ENCODE measurements at regions not wholly inside any gene's neighbourhood (a gene's known extent, or its start where the extent isn't known, plus 50 kb on each side); places are given as distances from the start of the nearest gene placed in this dataset.

- TF ChIP-seq CTCF (IDR thresholded peaks at IDR 0.05), result peak; percentile 81
- TF ChIP-seq EZH2 (IDR thresholded peaks at IDR 0.05), result no peak
These were observed 485.4 kb upstream of the MANEA start for GRCh38 chr6:95091823-95092436.

Measured in neural progenitor cell (in vitro differentiated cells).